GM12878 (cell line): ENCODE measurements at regions not wholly inside any gene's neighbourhood (a gene's known extent, or its start where the extent isn't known, plus 50 kb on each side); places are given as distances from the start of the nearest gene placed in this dataset.

Source experiments
- CTCF ChIP-seq, 3 experiments: IDR thresholded peaks in 2 of 3; conservative IDR thresholded peaks in 1 of 3; 2 replicates each; pipeline ENCODE4 v1.5.1; 2011; ENCODE audit warnings: low read depth in 3 of 3, low read length in 3 of 3, mild to moderate bottlenecking in 3 of 3, control low read depth in 2 of 3, moderate library complexity in 2 of 3, inconsistent platforms in 1 of 3, mixed read lengths in 1 of 3; ENCODE audit not compliant: control insufficient read depth in 2 of 3, insufficient read depth in 1 of 3; ENCODE audit errors: extremely low read depth in 1 of 3
- FOXM1 ChIP-seq: IDR thresholded peaks from 2 replicates; pipeline ENCODE4 v1.6.1; 2012; ENCODE audit warnings: low read depth, mild to moderate bottlenecking, inconsistent platforms, low read length, moderate library complexity
- HDAC2 ChIP-seq: fragments of 200-600 bp; sonication (generic); IDR thresholded peaks from 2 replicates; pipeline ENCODE4 v1.6.1; 2017
- SP1 ChIP-seq: IDR thresholded peaks from one replicate; pipeline ENCODE4 v1.6.1; 2011; ENCODE audit warnings: low read depth, low read length
- TF ChIP-seq, protein P1 (sequence below): IDR thresholded peaks from 2 replicates; pipeline ENCODE4 v1.6.1; 2011; ENCODE audit warnings: low read depth, low read length, improper control_type of control experiment, borderline replicate concordance
- TF ChIP-seq, protein P2 (sequence below): IDR thresholded peaks from 2 replicates; pipeline ENCODE4 v1.6.1; 2012; ENCODE audit warnings: mild to moderate bottlenecking, low read depth, low read length
- TF ChIP-seq, protein P3 (sequence below): fragments of 450-650 bp; formaldehyde crosslinking; IDR thresholded peaks from 2 replicates; pipeline ENCODE4 v1.5.0; 2022; ENCODE audit warnings: mild to moderate bottlenecking, missing genetic modification characterization

DNA sequence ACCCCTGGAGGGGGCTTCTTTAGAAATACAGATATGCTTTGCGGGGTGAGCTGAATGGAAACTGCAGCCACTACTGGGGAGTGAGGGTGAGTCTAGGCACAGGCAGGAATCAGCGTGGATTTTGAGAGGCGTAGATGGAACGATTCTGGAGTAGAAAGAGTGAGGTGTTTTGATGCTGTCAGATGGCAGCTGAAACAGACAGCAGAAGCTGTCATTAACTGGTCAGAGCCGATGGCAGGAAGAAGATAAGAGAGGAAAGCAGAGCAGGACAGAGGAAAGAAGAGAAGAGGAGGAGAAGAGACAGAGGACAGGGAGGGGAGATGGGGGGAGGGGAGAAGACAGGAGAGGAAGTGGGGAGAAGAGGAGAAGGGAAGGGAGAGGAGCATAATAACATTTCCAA is 138.5 kb downstream of the LRIG2 start:
- TF ChIP-seq CTCF (IDR thresholded peaks at IDR 0.05 in 2 of 3, conservative IDR thresholded peaks at IDR 0.05 in 1 of 3; ENCODE audit: control insufficient read depth in 2 of 3, extremely low read depth in 1 of 3, insufficient read depth in 1 of 3, low read depth in 3 of 3, low read length in 3 of 3) (no peak), SP1 (no peak), HDAC2 (no peak), FOXM1 (no peak)
- TF ChIP-seq, protein P1, sequence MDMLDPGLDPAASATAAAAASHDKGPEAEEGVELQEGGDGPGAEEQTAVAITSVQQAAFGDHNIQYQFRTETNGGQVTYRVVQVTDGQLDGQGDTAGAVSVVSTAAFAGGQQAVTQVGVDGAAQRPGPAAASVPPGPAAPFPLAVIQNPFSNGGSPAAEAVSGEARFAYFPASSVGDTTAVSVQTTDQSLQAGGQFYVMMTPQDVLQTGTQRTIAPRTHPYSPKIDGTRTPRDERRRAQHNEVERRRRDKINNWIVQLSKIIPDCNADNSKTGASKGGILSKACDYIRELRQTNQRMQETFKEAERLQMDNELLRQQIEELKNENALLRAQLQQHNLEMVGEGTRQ = no peak
- TF ChIP-seq, protein P2, sequence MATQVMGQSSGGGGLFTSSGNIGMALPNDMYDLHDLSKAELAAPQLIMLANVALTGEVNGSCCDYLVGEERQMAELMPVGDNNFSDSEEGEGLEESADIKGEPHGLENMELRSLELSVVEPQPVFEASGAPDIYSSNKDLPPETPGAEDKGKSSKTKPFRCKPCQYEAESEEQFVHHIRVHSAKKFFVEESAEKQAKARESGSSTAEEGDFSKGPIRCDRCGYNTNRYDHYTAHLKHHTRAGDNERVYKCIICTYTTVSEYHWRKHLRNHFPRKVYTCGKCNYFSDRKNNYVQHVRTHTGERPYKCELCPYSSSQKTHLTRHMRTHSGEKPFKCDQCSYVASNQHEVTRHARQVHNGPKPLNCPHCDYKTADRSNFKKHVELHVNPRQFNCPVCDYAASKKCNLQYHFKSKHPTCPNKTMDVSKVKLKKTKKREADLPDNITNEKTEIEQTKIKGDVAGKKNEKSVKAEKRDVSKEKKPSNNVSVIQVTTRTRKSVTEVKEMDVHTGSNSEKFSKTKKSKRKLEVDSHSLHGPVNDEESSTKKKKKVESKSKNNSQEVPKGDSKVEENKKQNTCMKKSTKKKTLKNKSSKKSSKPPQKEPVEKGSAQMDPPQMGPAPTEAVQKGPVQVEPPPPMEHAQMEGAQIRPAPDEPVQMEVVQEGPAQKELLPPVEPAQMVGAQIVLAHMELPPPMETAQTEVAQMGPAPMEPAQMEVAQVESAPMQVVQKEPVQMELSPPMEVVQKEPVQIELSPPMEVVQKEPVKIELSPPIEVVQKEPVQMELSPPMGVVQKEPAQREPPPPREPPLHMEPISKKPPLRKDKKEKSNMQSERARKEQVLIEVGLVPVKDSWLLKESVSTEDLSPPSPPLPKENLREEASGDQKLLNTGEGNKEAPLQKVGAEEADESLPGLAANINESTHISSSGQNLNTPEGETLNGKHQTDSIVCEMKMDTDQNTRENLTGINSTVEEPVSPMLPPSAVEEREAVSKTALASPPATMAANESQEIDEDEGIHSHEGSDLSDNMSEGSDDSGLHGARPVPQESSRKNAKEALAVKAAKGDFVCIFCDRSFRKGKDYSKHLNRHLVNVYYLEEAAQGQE = no peak
- TF ChIP-seq, protein P3, sequence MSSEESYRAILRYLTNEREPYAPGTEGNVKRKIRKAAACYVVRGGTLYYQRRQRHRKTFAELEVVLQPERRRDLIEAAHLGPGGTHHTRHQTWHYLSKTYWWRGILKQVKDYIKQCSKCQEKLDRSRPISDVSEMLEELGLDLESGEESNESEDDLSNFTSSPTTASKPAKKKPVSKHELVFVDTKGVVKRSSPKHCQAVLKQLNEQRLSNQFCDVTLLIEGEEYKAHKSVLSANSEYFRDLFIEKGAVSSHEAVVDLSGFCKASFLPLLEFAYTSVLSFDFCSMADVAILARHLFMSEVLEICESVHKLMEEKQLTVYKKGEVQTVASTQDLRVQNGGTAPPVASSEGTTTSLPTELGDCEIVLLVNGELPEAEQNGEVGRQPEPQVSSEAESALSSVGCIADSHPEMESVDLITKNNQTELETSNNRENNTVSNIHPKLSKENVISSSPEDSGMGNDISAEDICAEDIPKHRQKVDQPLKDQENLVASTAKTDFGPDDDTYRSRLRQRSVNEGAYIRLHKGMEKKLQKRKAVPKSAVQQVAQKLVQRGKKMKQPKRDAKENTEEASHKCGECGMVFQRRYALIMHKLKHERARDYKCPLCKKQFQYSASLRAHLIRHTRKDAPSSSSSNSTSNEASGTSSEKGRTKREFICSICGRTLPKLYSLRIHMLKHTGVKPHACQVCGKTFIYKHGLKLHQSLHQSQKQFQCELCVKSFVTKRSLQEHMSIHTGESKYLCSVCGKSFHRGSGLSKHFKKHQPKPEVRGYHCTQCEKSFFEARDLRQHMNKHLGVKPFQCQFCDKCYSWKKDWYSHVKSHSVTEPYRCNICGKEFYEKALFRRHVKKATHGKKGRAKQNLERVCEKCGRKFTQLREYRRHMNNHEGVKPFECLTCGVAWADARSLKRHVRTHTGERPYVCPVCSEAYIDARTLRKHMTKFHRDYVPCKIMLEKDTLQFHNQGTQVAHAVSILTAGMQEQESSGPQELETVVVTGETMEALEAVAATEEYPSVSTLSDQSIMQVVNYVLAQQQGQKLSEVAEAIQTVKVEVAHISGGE (CRISPR knock-in tag) = no peak
